Tibial nerve (tissue), 4 donors: ENCODE measurements at regions not wholly inside any gene's neighbourhood (a gene's known extent, or its start where the extent isn't known, plus 50 kb on each side); places are given as distances from the start of the nearest gene placed in this dataset.

Experiments used
- DNase-seq, 2 donors: peaks; one replicate each; pipeline ENCODE4 v3.0.0-alpha.2; 2019; ENCODE audit warnings: low spot score in 2 of 2
- H3K27ac ChIP-seq, 4 donors: fragments of 200-600 bp; sonication (generic) in 3 of 4; one replicate each; pipeline ENCODE4 v1.5.1; 2017 to 2019; ENCODE audit warnings: mild to moderate bottlenecking in 1 of 4
- H3K27me3 ChIP-seq, 2 donors: fragments of 200-600 bp; sonication (generic) in 1 of 2; one replicate each; pipeline versions ENCODE4 v1.5.1 to v1.6.0; 2017 to 2019
- H3K36me3 ChIP-seq, 3 donors: fragments of 200-600 bp; sonication (generic); one replicate each; pipeline ENCODE4 v1.5.1; 2018 to 2019
- H3K4me1 ChIP-seq, 4 donors: fragments of 200-600 bp; sonication (generic) in 3 of 4; one replicate each; pipeline ENCODE4 v1.5.1; 2017 to 2019
- H3K4me3 ChIP-seq, 4 donors: fragments of 200-600 bp; sonication (generic) in 3 of 4; one replicate each; pipeline ENCODE4 v1.5.1; 2017 to 2019; ENCODE audit warnings: mild to moderate bottlenecking in 1 of 4, moderate library complexity in 1 of 4
- H3K9me3 ChIP-seq, 4 donors: fragments of 200-600 bp; sonication (generic) in 3 of 4; one replicate each; pipeline ENCODE4 v1.5.1; 2017 to 2019
- EP300 ChIP-seq, 2 donors: sonication (generic); formaldehyde crosslinking; IDR thresholded peaks; one replicate each; pipeline ENCODE4 v1.6.1; 2017; ENCODE audit warnings: antibody characterized with exemption in 2 of 2, mild to moderate bottlenecking in 1 of 2
- POLR2A ChIP-seq, 2 donors: fragments of 450-650 bp; IDR thresholded peaks; one replicate each; pipeline ENCODE4 v1.6.1; 2017; ENCODE audit warnings: antibody characterized with exemption in 2 of 2, mild to moderate bottlenecking in 2 of 2, moderate library complexity in 2 of 2
- WGBS, 2 donors: methylation state at CpG; one replicate each; pipeline ENCODE4 v1.1.5; 2018; 5-methylcytosine and 5-hydroxymethylcytosine counted together
- TF ChIP-seq, protein P1 (sequence below), 5 experiments: fragments of 200-600 bp in 3 of 5; fragments of 450-650 bp in 2 of 5; sonication (generic) in 3 of 5; IDR thresholded peaks; one replicate each; pipeline ENCODE4 v1.5.1; 2016 to 2019; ENCODE audit warnings: antibody characterized with exemption in 5 of 5, mild to moderate bottlenecking in 3 of 5, moderate library complexity in 2 of 5

DNA sequence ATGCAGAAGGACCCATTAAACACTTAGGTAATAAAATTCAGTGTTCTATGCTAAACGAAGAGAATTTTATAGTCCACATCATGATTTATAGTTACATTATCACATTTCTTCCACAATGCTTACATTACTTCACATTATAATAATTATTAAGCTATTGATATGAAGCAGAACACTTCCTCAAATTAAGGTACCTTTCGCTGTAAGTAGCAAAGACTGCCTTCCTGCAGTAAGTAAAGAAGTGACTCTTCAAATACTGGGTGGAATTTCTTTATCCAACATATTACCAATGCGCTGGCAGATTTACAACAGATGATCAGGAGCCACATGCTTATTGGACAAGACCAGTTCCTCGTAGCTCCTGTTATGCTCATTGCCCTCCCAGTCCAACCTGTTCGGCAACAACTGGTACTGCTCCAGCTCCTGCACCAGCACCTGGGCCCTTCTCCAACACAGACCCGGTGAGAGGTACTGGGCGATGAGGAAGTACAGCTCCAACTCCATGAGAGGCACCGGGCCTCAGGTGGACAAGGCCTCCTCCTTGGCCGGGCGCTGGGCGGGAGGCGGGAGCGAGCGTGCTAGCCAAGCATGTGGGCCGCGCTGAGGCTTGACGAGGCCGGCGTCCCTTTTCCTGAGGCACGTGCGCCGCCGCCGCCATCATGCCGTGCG lies 210.7 kb upstream of the ATP2B1 start:
- Histone ChIP-seq H3K27me3 (no peaks in the 10 kb centered on the region), H3K9me3 (no peaks in the 10 kb centered on the region), H3K27ac (no peak overlapping the region), H3K4me1 (no peaks in the 10 kb centered on the region), H3K4me3 (no peak overlapping the region), H3K36me3 (no peaks in the 10 kb centered on the region)
- DNase-seq = no peak
- no peak for TF ChIP-seq POLR2A (IDR thresholded peaks at IDR 0.05)
- 93 to 97% methylated on average over 26 of the region's 26 CpGs for WGBS, 2 donors

GRCh38 chr12:89918172-89918846 lies 209.7 kb upstream of the ATP2B1 start:
- WGBS, 2 donors = 73 to 76% methylated on average over 5 of the region's 5 CpGs
- Histone ChIP-seq H3K4me1 (no peaks in the 10 kb centered on the region), H3K27ac (no peak overlapping the region), H3K9me3 (no peaks in the 10 kb centered on the region), H3K27me3 (no peaks in the 10 kb centered on the region), H3K4me3 (no peak overlapping the region), H3K36me3 (no peaks in the 10 kb centered on the region)
- DNase-seq = no peak
- no peak for TF ChIP-seq POLR2A (IDR thresholded peaks at IDR 0.05)
- TF ChIP-seq, protein P1, sequence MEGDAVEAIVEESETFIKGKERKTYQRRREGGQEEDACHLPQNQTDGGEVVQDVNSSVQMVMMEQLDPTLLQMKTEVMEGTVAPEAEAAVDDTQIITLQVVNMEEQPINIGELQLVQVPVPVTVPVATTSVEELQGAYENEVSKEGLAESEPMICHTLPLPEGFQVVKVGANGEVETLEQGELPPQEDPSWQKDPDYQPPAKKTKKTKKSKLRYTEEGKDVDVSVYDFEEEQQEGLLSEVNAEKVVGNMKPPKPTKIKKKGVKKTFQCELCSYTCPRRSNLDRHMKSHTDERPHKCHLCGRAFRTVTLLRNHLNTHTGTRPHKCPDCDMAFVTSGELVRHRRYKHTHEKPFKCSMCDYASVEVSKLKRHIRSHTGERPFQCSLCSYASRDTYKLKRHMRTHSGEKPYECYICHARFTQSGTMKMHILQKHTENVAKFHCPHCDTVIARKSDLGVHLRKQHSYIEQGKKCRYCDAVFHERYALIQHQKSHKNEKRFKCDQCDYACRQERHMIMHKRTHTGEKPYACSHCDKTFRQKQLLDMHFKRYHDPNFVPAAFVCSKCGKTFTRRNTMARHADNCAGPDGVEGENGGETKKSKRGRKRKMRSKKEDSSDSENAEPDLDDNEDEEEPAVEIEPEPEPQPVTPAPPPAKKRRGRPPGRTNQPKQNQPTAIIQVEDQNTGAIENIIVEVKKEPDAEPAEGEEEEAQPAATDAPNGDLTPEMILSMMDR (IDR thresholded peaks at IDR 0.05) = no peak
- TF ChIP-seq EP300 (IDR thresholded peaks at IDR 0.05) = no peak

- Histone ChIP-seq H3K27me3 (no peaks in the 10 kb centered on the region), H3K4me1 (no peaks in the 10 kb centered on the region), H3K27ac (no peak overlapping the region), H3K4me3 (no peak overlapping the region), H3K9me3 (peaks cover 0 to 15% (median 0%) of the 10 kb centered on the region in 4 donors), H3K36me3 (no peaks in the 10 kb centered on the region)
- no peak for DNase-seq
- 83 to 86% methylated on average over 5 of the region's 5 CpGs for WGBS, 2 donors
- TF ChIP-seq POLR2A (IDR thresholded peaks at IDR 0.05) (no peak), EP300 (IDR thresholded peaks at IDR 0.05) (no peak)
- TF ChIP-seq, protein P1 (IDR thresholded peaks at IDR 0.05) = no peak
These were observed 201.1 kb upstream of the ATP2B1 start for GRCh38 chr12:89909753-89910152.

GRCh38 chr12:89907659-89908058 lies 199.0 kb upstream of the ATP2B1 start:
- no peak for DNase-seq
- no peak overlapping the region for H3K4me3 ChIP-seq
- H3K27ac ChIP-seq = no peak overlapping the region
- 53 to 59% methylated on average over 2 of the region's 2 CpGs for WGBS, 2 donors
- H3K9me3 ChIP-seq = peaks cover 0 to 12% (median 0%) of the 10 kb centered on the region in 4 donors
- no peaks in the 10 kb centered on the region for H3K27me3 ChIP-seq
- no peaks in the 10 kb centered on the region for H3K36me3 ChIP-seq
- TF ChIP-seq, protein P1 (IDR thresholded peaks at IDR 0.05) = no peak
- TF ChIP-seq POLR2A (IDR thresholded peaks at IDR 0.05) (no peak), EP300 (IDR thresholded peaks at IDR 0.05) (no peak)
- no peaks in the 10 kb centered on the region for H3K4me1 ChIP-seq

GRCh38 chr12:89906824-89907223 lies 198.2 kb upstream of the ATP2B1 start:
- 77% methylated on average over 4 of the region's 4 CpGs for WGBS, 2 donors
- Histone ChIP-seq H3K9me3 (peaks cover 0 to 7% (median 0%) of the 10 kb centered on the region in 4 donors), H3K27me3 (no peaks in the 10 kb centered on the region)

More at GRCh38 chr12:89906824-89907223, 198.2 kb upstream of the ATP2B1 start:
- TF ChIP-seq, protein P1 (IDR thresholded peaks at IDR 0.05) = no peak
- TF ChIP-seq POLR2A (IDR thresholded peaks at IDR 0.05) (no peak), EP300 (IDR thresholded peaks at IDR 0.05) (no peak)
- Histone ChIP-seq H3K27ac (no peak overlapping the region), H3K4me3 (no peak overlapping the region), H3K36me3 (no peaks in the 10 kb centered on the region), H3K4me1 (no peaks in the 10 kb centered on the region)
- DNase-seq = no peak
